ENCODE measurements at regions not wholly inside any gene's neighbourhood (a gene's known extent, or its start where the extent isn't known, plus 50 kb on each side); places are given as distances from the start of the nearest gene placed in this dataset.

DNA sequence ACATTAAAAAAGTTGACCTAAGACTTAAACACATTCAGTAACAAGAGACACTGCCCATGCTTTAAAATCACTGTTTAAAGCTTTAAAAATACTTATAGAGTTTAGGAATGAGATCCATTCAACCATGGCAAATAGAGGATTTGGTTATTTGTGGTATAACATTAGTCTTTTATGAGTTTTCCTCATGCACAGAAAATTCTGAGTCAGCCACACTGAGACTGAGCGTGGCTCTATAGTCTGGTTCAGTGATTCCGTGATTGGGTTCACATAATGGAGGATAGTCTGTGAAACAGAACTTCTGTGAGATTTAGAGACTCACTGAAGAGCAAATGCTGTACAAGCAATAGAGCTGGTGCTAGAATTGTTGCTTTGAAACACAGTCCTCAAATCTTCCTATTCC is 1502.4 kb upstream of the PIK3C3 start:
- Histone ChIP-seq H3K36me3 (ENCODE audit: control insufficient read depth in 2 of 4, insufficient read depth in 4 of 4, low read length in 3 of 4) (no peaks in the 10 kb centered on the region), H3K23me2 (ENCODE audit: low read depth, low read length) (no peaks in the 10 kb centered on the region), H3K9ac (replicated peaks in 1 of 4; ENCODE audit: extremely low read depth in 1 of 4, low read depth in 3 of 4, low read length in 3 of 4) (no peak overlapping the region), H2BK5ac (ENCODE audit: low read depth, low read length) (no peak overlapping the region), H3K23ac (ENCODE audit: insufficient read length) (no peak overlapping the region), H3K27me3 (replicated peaks in 1 of 4; ENCODE audit: control insufficient read depth in 3 of 4, extremely low read depth in 1 of 4, insufficient read depth in 3 of 4, low read length in 3 of 4) (no peaks in the 10 kb centered on the region), H2BK20ac (ENCODE audit: low read length) (no peak overlapping the region), H3K79me1 (ENCODE audit: low read depth, low read length) (no peaks in the 10 kb centered on the region), H2AFZ (ENCODE audit: low read length) (no peak overlapping the region), H3K4me1 (replicated peaks in 1 of 4; ENCODE audit: control insufficient read depth in 3 of 4, insufficient read depth in 4 of 4, low read length in 3 of 4) (no peaks in the 10 kb centered on the region), H3K27ac (ENCODE audit: low read depth, low read length) (no peak overlapping the region), H3K18ac (ENCODE audit: extremely low read depth, low read length) (no peak overlapping the region), H3K79me2 (ENCODE audit: control insufficient read depth in 1 of 2, insufficient read depth in 2 of 2, low read length in 2 of 2) (no peaks in the 10 kb centered on the region), H2AK5ac (ENCODE audit: low read depth, low read length) (no peak overlapping the region), H3K4me2 (ENCODE audit: insufficient read depth in 1 of 2, low read depth in 2 of 2, low read length in 2 of 2) (no peak overlapping the region), H3K4ac (replicated peaks; ENCODE audit: insufficient read length, low read depth, low read length) (no peak overlapping the region), H3K4me3 (ENCODE audit: extremely low read depth in 1 of 4, insufficient read depth in 2 of 4, low read depth in 3 of 4, low read length in 4 of 4) (no peak overlapping the region), H4K91ac (replicated peaks; ENCODE audit: insufficient read length, low read length) (no peak overlapping the region), H3K56ac (replicated peaks; ENCODE audit: insufficient read length, low read depth, low read length) (no peak overlapping the region), H2BK120ac (replicated peaks; ENCODE audit: low read depth, low read length) (no peak overlapping the region), H3K9me3 (ENCODE audit: insufficient read depth in 2 of 2, low read depth in 1 of 2, low read length in 1 of 2) (no peaks in the 10 kb centered on the region), H2BK12ac (ENCODE audit: low read depth, low read length) (no peak overlapping the region), H4K5ac (ENCODE audit: insufficient read length, low read depth, low read length) (no peak overlapping the region), H3K14ac (ENCODE audit: insufficient read length) (no peak overlapping the region), H4K20me1 (replicated peaks in 1 of 2; ENCODE audit: control insufficient read depth in 1 of 2, insufficient read depth in 2 of 2, low read length in 2 of 2) (no peaks in the 10 kb centered on the region), H4K8ac (ENCODE audit: extremely low read depth, insufficient read depth, low read length) (no peak overlapping the region), H2BK15ac (ENCODE audit: low read length) (no peak overlapping the region)
- FAIRE-seq (no peak), DNase-seq (ENCODE audit: low read depth in 1 of 2, low spot score in 2 of 2) (no peak)
- POLR2A ChIA-PET (ENCODE audit: partially characterized antibody), result no interaction called here
- CTCF ChIA-PET (ENCODE audit: partially characterized antibody), result interaction anchor here (0.6 to 1.2 kb wide), 2 partner anchors 9 to 21 kb away, joined by 3 read pairs; no protein-coding TSS in a partner anchor
- WGBS, 2 experiments (ENCODE audit: extremely low coverage in 1 of 2, insufficient coverage in 1 of 2, insufficient read length in 1 of 2, insufficient replicate concordance in 2 of 2, low coverage in 1 of 2, low lambda C conversion rate in 2 of 2, missing lambda C conversion rate in 1 of 2), result 85% methylated on average over 2 of the region's 2 CpGs; no CpG with 5 or more reads in 1 of the 2 experiments
- TF ChIP-seq GTF2F1 (IDR thresholded peaks at IDR 0.05; ENCODE audit: borderline replicate concordance, low read depth, low read length) (no peak), CHD2 (IDR thresholded peaks at IDR 0.05; ENCODE audit: low read length) (no peak), SIRT6 (IDR thresholded peaks at IDR 0.05; ENCODE audit: low read length) (no peak), NRF1 (IDR thresholded peaks at IDR 0.05; ENCODE audit: low read depth, low read length) (no peak), CHD1 (IDR thresholded peaks at IDR 0.05; ENCODE audit: low read depth, low read length) (no peak), SUZ12 (IDR thresholded peaks at IDR 0.05; ENCODE audit: low read length) (no peak), JUND (IDR thresholded peaks at IDR 0.05; ENCODE audit: low read length) (no peak), SIX5 (IDR thresholded peaks at IDR 0.05; ENCODE audit: low read depth, low read length) (no peak), EZH2 (IDR thresholded peaks at IDR 0.05; ENCODE audit: low read depth, low read length, severe bottlenecking) (no peak), KDM5A (IDR thresholded peaks at IDR 0.05; ENCODE audit: low read length) (no peak), GABPA (IDR thresholded peaks at IDR 0.05; ENCODE audit: borderline replicate concordance, insufficient read depth, low read length) (no peak)
- TF ChIP-seq, protein P1, sequence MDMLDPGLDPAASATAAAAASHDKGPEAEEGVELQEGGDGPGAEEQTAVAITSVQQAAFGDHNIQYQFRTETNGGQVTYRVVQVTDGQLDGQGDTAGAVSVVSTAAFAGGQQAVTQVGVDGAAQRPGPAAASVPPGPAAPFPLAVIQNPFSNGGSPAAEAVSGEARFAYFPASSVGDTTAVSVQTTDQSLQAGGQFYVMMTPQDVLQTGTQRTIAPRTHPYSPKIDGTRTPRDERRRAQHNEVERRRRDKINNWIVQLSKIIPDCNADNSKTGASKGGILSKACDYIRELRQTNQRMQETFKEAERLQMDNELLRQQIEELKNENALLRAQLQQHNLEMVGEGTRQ (IDR thresholded peaks at IDR 0.05; ENCODE audit: low read length), result no peak
- TF ChIP-seq, protein P2, sequence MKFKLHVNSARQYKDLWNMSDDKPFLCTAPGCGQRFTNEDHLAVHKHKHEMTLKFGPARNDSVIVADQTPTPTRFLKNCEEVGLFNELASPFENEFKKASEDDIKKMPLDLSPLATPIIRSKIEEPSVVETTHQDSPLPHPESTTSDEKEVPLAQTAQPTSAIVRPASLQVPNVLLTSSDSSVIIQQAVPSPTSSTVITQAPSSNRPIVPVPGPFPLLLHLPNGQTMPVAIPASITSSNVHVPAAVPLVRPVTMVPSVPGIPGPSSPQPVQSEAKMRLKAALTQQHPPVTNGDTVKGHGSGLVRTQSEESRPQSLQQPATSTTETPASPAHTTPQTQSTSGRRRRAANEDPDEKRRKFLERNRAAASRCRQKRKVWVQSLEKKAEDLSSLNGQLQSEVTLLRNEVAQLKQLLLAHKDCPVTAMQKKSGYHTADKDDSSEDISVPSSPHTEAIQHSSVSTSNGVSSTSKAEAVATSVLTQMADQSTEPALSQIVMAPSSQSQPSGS (IDR thresholded peaks at IDR 0.05; ENCODE audit: low read length), result no peak

Data from H1 (cell line).